ENCODE measurements at regions not wholly inside any gene's neighbourhood (a gene's known extent, or its start where the extent isn't known, plus 50 kb on each side); places are given as distances from the start of the nearest gene placed in this dataset. TPM values are rescaled to one million over a fixed set of nuclear protein-coding genes. Genes with fewer than 3 reads are reported as not detected.

- Histone ChIP-seq H2BK15ac (ENCODE audit: low read depth, poor library complexity, severe bottlenecking) (no peak overlapping the region), H2AFZ (ENCODE audit: low read depth, low read length) (no peak overlapping the region)
Measured at GRCh38 chr11:16406226-16406625, 49.9 kb upstream of the SOX6 start.

More at GRCh38 chr11:16406226-16406625, 49.9 kb upstream of the SOX6 start:
- no peak overlapping the region for H3K4ac ChIP-seq (ENCODE audit: low read depth in 1 of 2, low read length in 2 of 2)
- no peak overlapping the region for H3K18ac ChIP-seq (ENCODE audit: low read depth in 1 of 2, low read length in 2 of 2)
- H3K4me3 ChIP-seq (ENCODE audit: insufficient read depth in 1 of 2, low read depth in 1 of 2, low read length in 2 of 2), result no peak overlapping the region
- no peak overlapping the region for H3K9ac ChIP-seq (ENCODE audit: low read length)
- H2BK120ac ChIP-seq (ENCODE audit: low read depth, low read length), result no peak overlapping the region
- H2BK12ac ChIP-seq (ENCODE audit: low read length in 2 of 2), result no peak overlapping the region
- no peak overlapping the region for H4K8ac ChIP-seq (ENCODE audit: low read length)
- no peak overlapping the region for H4K91ac ChIP-seq (ENCODE audit: low read length)
- no peak overlapping the region for H3K27ac ChIP-seq (ENCODE audit: low read length, poor library complexity, severe bottlenecking)
- H2AK5ac ChIP-seq (ENCODE audit: low read length, severe bottlenecking), result no peak overlapping the region
- H3K79me1 ChIP-seq (replicated peaks; ENCODE audit: low read length, poor library complexity, severe bottlenecking), result no peaks in the 10 kb centered on the region
- no peak overlapping the region for H2BK5ac ChIP-seq (ENCODE audit: low read depth, low read length, poor library complexity, severe bottlenecking)
- H3K23ac ChIP-seq (ENCODE audit: low read length in 2 of 2), result no peak overlapping the region
- H3K9me3 ChIP-seq (ENCODE audit: control insufficient read depth, low read length), result no peaks in the 10 kb centered on the region
- no peaks in the 10 kb centered on the region for H3K27me3 ChIP-seq (ENCODE audit: control insufficient read depth in 1 of 2, insufficient read depth in 1 of 2, low read length in 2 of 2)
- peaks cover 3% of the 10 kb centered on the region for H3K4me1 ChIP-seq (ENCODE audit: control insufficient read depth, insufficient read depth, low read depth, low read length)
- H3K4me2 ChIP-seq (ENCODE audit: low read length, poor library complexity, severe bottlenecking), result no peak overlapping the region
- H3K14ac ChIP-seq (ENCODE audit: low read length in 2 of 2), result no peak overlapping the region
- peak; percentile 18 for DNase-seq
- no peaks in the 10 kb centered on the region for H3K36me3 ChIP-seq (ENCODE audit: control insufficient read depth in 1 of 2, insufficient read depth in 2 of 2, low read depth in 1 of 2, low read length in 2 of 2)
- 100% methylated on average over 1 of the region's 1 CpG for WGBS

Small RNAs in the stretch of these regions (small RNA-seq; reads per million reads assigned to genes)
- gene RN7SL188P (ENCODE audit: low read depth), result not detected

All from mesenchymal stem cell (in vitro differentiated cells and primary cell).